SU-DHL-6 (cell line): ENCODE measurements at regions not wholly inside any gene's neighbourhood (a gene's known extent, or its start where the extent isn't known, plus 50 kb on each side); places are given as distances from the start of the nearest gene placed in this dataset.

Experiments used
- CTCF ChIP-seq: fragments of 200-600 bp; sonication (generic); IDR thresholded peaks from one replicate; pipeline ENCODE4 v1.5.1; 2017; ENCODE audit warnings: antibody characterized with exemption, mild to moderate bottlenecking, low read length, moderate library complexity; ENCODE audit not compliant: insufficient read depth, poor library complexity, severe bottlenecking
- EZH2phosphoT487 ChIP-seq: fragments of 200-600 bp; sonication (generic), shearing (Covaris generic); conservative IDR thresholded peaks from 2 replicates; pipeline ENCODE4 v1.6.1; 2018; ENCODE audit warnings: mild to moderate bottlenecking, antibody characterized with exemption, low read length, moderate library complexity, mixed read lengths

GRCh38 chr10:78375854-78376785 lies 342.5 kb downstream of the RPS24 start:
- TF ChIP-seq CTCF (no peak), EZH2phosphoT487 (no peak)
